Upper lobe of right lung (tissue), 1 donor: ENCODE measurements at regions not wholly inside any gene's neighbourhood (a gene's known extent, or its start where the extent isn't known, plus 50 kb on each side); places are given as distances from the start of the nearest gene placed in this dataset.

Source experiments
- ATAC-seq: fragments of 200-7000 bp; cut with Tn5 transposase; one replicate; pipeline ENCODE4 v1.9.1; 2020; ENCODE audit warnings: mild to moderate bottlenecking, moderate library complexity
- DNase-seq: peaks from one replicate; pipeline ENCODE4 v3.0.0-alpha.2; 2020
- H3K27ac ChIP-seq: fragments of 200-600 bp; one replicate; pipeline ENCODE4 v1.8.0; 2022
- H3K27me3 ChIP-seq: fragments of 200-600 bp; one replicate; pipeline ENCODE4 v1.8.0; 2022; ENCODE audit warnings: mild to moderate bottlenecking
- H3K36me3 ChIP-seq: fragments of 200-600 bp; one replicate; pipeline ENCODE4 v1.8.0; 2022
- H3K4me1 ChIP-seq: fragments of 200-600 bp; one replicate; pipeline ENCODE4 v1.8.0; 2022
- H3K4me3 ChIP-seq: fragments of 200-600 bp; one replicate; pipeline ENCODE4 v1.8.0; 2022; ENCODE audit warnings: mild to moderate bottlenecking
- H3K9me3 ChIP-seq: fragments of 200-600 bp; one replicate; pipeline ENCODE4 v1.8.0; 2022
- CTCF ChIP-seq: fragments of 200-600 bp; IDR thresholded peaks from one replicate; pipeline ENCODE4 v1.8.0; 2022; ENCODE audit warnings: antibody characterized with exemption
- intact Hi-C: fragments of 100-400 bp; cut with DNase I; formaldehyde crosslinking; loops from one replicate; pipeline ENCODE4 v1.11.0; 2022
- donor health status: DM: no; HTN: yes; CAD: no; lungs with severe emphysema.

- H3K36me3 ChIP-seq: no peaks in the 10 kb centered on the region
Observed at GRCh38 chr10:63759335-63759734, 238.1 kb downstream of the REEP3 start.

GRCh38 chr10:63760034-63760707 lies 239.0 kb downstream of the REEP3 start:
- no peak overlapping the region for H3K4me3 ChIP-seq
- TF ChIP-seq CTCF: no peak
- intact Hi-C loops: no loop called here
- DNase-seq (no peak), ATAC-seq (no peak)
- H3K4me1 ChIP-seq: no peaks in the 10 kb centered on the region
- H3K27ac ChIP-seq: peak overlapping the region; percentile 19
- H3K27me3 ChIP-seq: no peaks in the 10 kb centered on the region
- H3K36me3 ChIP-seq: no peaks in the 10 kb centered on the region
- H3K9me3 ChIP-seq: no peaks in the 10 kb centered on the region

More at GRCh38 chr10:63759335-63759734, 238.1 kb downstream of the REEP3 start:
- no peak overlapping the region for H3K4me3 ChIP-seq
- TF ChIP-seq CTCF: no peak
- no peaks in the 10 kb centered on the region for H3K4me1 ChIP-seq
- H3K27me3 ChIP-seq: no peaks in the 10 kb centered on the region
- DNase-seq (no peak), ATAC-seq (no peak)
- H3K9me3 ChIP-seq: no peaks in the 10 kb centered on the region
- no peak overlapping the region for H3K27ac ChIP-seq
- intact Hi-C loops: no loop called here

GRCh38 chr10:63760708-63761047 lies 239.5 kb downstream of the REEP3 start:
- Histone ChIP-seq H3K9me3 (no peaks in the 10 kb centered on the region), H3K27me3 (no peaks in the 10 kb centered on the region), H3K4me3 (no peak overlapping the region), H3K27ac (peak overlapping the region; percentile 19), H3K4me1 (no peaks in the 10 kb centered on the region), H3K36me3 (no peaks in the 10 kb centered on the region)
- intact Hi-C loops: no loop called here
- ATAC-seq (no peak), DNase-seq (no peak)
- TF ChIP-seq CTCF: no peak

GRCh38 chr10:63761243-63761642 lies 240.0 kb downstream of the REEP3 start:
- no peak for TF ChIP-seq CTCF
- H3K27ac ChIP-seq: no peak overlapping the region
- no peaks in the 10 kb centered on the region for H3K9me3 ChIP-seq
- H3K27me3 ChIP-seq: no peaks in the 10 kb centered on the region
- no peaks in the 10 kb centered on the region for H3K4me1 ChIP-seq
- DNase-seq (no peak), ATAC-seq (no peak)
- H3K4me3 ChIP-seq: no peak overlapping the region
- intact Hi-C loops: no loop called here
- H3K36me3 ChIP-seq: no peaks in the 10 kb centered on the region

GRCh38 chr10:63763744-63764143 lies 242.5 kb downstream of the REEP3 start:
- DNase-seq (no peak), ATAC-seq (no peak)
- H3K4me1 ChIP-seq: no peaks in the 10 kb centered on the region
- no peaks in the 10 kb centered on the region for H3K36me3 ChIP-seq
- TF ChIP-seq CTCF: no peak
- intact Hi-C loops: no loop called here
- no peaks in the 10 kb centered on the region for H3K9me3 ChIP-seq
- H3K27me3 ChIP-seq: no peaks in the 10 kb centered on the region
- H3K4me3 ChIP-seq: no peak overlapping the region
- no peak overlapping the region for H3K27ac ChIP-seq

- H3K9me3 ChIP-seq: no peaks in the 10 kb centered on the region
- H3K27me3 ChIP-seq: no peaks in the 10 kb centered on the region
- DNase-seq: no peak
- H3K36me3 ChIP-seq: no peaks in the 10 kb centered on the region
- no peak overlapping the region for H3K4me3 ChIP-seq
- no peak for ATAC-seq
- H3K27ac ChIP-seq: no peak overlapping the region
- no peaks in the 10 kb centered on the region for H3K4me1 ChIP-seq
- no peak for TF ChIP-seq CTCF
- intact Hi-C loops: no loop called here
Observed at GRCh38 chr10:63765126-63765525, 243.9 kb downstream of the REEP3 start.
